PC-9 (cell line): ENCODE measurements at regions not wholly inside any gene's neighbourhood (a gene's known extent, or its start where the extent isn't known, plus 50 kb on each side); places are given as distances from the start of the nearest gene placed in this dataset.

Source experiments
- CTCF ChIP-seq: fragments of 200-600 bp; sonication (generic); conservative IDR thresholded peaks from 2 replicates; pipeline ENCODE4 v1.6.1; 2017; ENCODE audit warnings: mixed run types, antibody characterized with exemption, mild to moderate bottlenecking, moderate library complexity
- EZH2 ChIP-seq: fragments of 200-600 bp; sonication (generic); IDR thresholded peaks from 2 replicates; pipeline ENCODE4 v1.8.0; 2017; ENCODE audit warnings: antibody characterized with exemption, low read depth

GRCh38 chr20:41692479-41693135 lies 74.4 kb upstream of the CHD6 start:
- no peak for TF ChIP-seq CTCF
- no peak for TF ChIP-seq EZH2
